DOHH2 (cell line): ENCODE measurements at regions not wholly inside any gene's neighbourhood (a gene's known extent, or its start where the extent isn't known, plus 50 kb on each side); places are given as distances from the start of the nearest gene placed in this dataset.

ENCODE experiments used
- H3F3A ChIP-seq: fragments of 200-600 bp; sonication (generic), shearing (Covaris generic); 2 replicates; pipeline ENCODE4 v1.6.0; 2016; ENCODE audit warnings: antibody characterized with exemption, mild to moderate bottlenecking; ENCODE audit not compliant: control insufficient read depth, insufficient read depth
- H3K27ac ChIP-seq: fragments of 200-600 bp; sonication (generic); 2 replicates; pipeline ENCODE4 v1.5.1; 2014; ENCODE audit warnings: low read depth, mild to moderate bottlenecking, low read length, moderate library complexity
- H3K27me3 ChIP-seq: fragments of 200-600 bp; sonication (generic); 2 replicates; pipeline ENCODE4 v1.6.1; 2014; ENCODE audit warnings: mild to moderate bottlenecking, low read length, mixed read lengths; ENCODE audit not compliant: control insufficient read depth
- H3K36me3 ChIP-seq: fragments of 200-600 bp; sonication (generic); 2 replicates; pipeline ENCODE4 v1.6.1; 2014; ENCODE audit warnings: mild to moderate bottlenecking, low read length, moderate library complexity, mixed read lengths; ENCODE audit not compliant: control insufficient read depth
- H3K4me1 ChIP-seq: fragments of 200-600 bp; sonication (generic); 2 replicates; pipeline ENCODE4 v1.6.1; 2014; ENCODE audit warnings: mild to moderate bottlenecking, low read length, mixed read lengths; ENCODE audit not compliant: control insufficient read depth
- H3K4me2 ChIP-seq: fragments of 200-600 bp; sonication (generic); 2 replicates; pipeline ENCODE4 v1.6.0; 2014; ENCODE audit warnings: mild to moderate bottlenecking, low read length, moderate library complexity
- H3K4me3 ChIP-seq: fragments of 200-600 bp; sonication (generic); 2 replicates; pipeline ENCODE4 v1.5.1; 2014; ENCODE audit warnings: mild to moderate bottlenecking, low read length, mixed read lengths
- H3K79me2 ChIP-seq: fragments of 200-600 bp; sonication (generic); 2 replicates; pipeline ENCODE4 v1.6.1; 2014; ENCODE audit warnings: mild to moderate bottlenecking, low read length, mixed read lengths; ENCODE audit not compliant: control insufficient read depth
- H3K9me2 ChIP-seq: fragments of 200-600 bp; sonication (generic); replicated peaks from 2 replicates; pipeline ENCODE4 v1.6.1; 2014; ENCODE audit warnings: mild to moderate bottlenecking, low read length, mixed read lengths; ENCODE audit not compliant: control insufficient read depth
- H3K9me3 ChIP-seq: fragments of 200-600 bp; sonication (generic); 2 replicates; pipeline ENCODE4 v1.6.1; 2014; ENCODE audit warnings: antibody characterized with exemption, low read length, mixed read lengths; ENCODE audit not compliant: control insufficient read depth, insufficient read depth
- H4K20me1 ChIP-seq: fragments of 200-600 bp; sonication (generic); 2 replicates; pipeline ENCODE4 v1.6.0; 2014; ENCODE audit warnings: low read depth, mild to moderate bottlenecking, antibody characterized with exemption, low read length, moderate library complexity; ENCODE audit not compliant: control insufficient read depth, insufficient read depth
- EZH2phosphoT487 ChIP-seq: fragments of 200-600 bp; sonication (generic); IDR thresholded peaks from 2 replicates; pipeline ENCODE4 v1.6.1; 2017; ENCODE audit warnings: borderline replicate concordance, mild to moderate bottlenecking, antibody characterized with exemption, low read length, moderate library complexity, mixed read lengths
- TF ChIP-seq, protein P1 (sequence below): fragments of 200-600 bp; sonication (generic); IDR thresholded peaks from one replicate; pipeline ENCODE4 v1.5.1; 2014; ENCODE audit warnings: antibody characterized with exemption, mild to moderate bottlenecking, low read depth, low read length; ENCODE audit not compliant: poor library complexity, severe bottlenecking

DNA sequence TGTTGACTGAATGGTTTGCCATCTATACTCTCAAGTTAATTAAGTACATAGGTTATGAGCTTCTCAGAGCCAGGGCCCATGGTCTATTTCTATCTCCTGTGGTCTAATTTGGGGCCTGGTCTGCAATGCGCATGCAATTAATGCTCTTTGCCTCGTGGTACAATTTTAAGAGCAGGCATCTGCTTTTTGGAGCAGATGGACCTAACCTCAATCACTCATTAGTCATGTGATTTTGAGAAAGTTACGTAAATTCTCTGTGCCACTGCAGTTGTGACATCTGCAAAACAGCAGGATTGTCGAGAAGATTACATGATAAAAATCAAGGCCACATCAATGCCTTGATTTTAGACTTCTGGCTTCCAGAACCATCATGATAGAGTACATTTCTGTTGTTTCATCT lies 543.7 kb upstream of the ADAMTS9 start:
- Histone ChIP-seq H3K9me3 (no peaks in the 10 kb centered on the region), H3K9me2 (no peaks in the 10 kb centered on the region), H3F3A (no peaks in the 10 kb centered on the region), H3K27me3 (no peaks in the 10 kb centered on the region), H4K20me1 (no peaks in the 10 kb centered on the region), H3K4me1 (no peaks in the 10 kb centered on the region), H3K4me3 (no peak overlapping the region), H3K36me3 (no peaks in the 10 kb centered on the region), H3K27ac (no peak overlapping the region), H3K79me2 (no peaks in the 10 kb centered on the region), H3K4me2 (no peak overlapping the region)
- TF ChIP-seq, protein P1, sequence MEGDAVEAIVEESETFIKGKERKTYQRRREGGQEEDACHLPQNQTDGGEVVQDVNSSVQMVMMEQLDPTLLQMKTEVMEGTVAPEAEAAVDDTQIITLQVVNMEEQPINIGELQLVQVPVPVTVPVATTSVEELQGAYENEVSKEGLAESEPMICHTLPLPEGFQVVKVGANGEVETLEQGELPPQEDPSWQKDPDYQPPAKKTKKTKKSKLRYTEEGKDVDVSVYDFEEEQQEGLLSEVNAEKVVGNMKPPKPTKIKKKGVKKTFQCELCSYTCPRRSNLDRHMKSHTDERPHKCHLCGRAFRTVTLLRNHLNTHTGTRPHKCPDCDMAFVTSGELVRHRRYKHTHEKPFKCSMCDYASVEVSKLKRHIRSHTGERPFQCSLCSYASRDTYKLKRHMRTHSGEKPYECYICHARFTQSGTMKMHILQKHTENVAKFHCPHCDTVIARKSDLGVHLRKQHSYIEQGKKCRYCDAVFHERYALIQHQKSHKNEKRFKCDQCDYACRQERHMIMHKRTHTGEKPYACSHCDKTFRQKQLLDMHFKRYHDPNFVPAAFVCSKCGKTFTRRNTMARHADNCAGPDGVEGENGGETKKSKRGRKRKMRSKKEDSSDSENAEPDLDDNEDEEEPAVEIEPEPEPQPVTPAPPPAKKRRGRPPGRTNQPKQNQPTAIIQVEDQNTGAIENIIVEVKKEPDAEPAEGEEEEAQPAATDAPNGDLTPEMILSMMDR: no peak
- TF ChIP-seq EZH2phosphoT487: no peak

- H3K9me2 ChIP-seq: no peaks in the 10 kb centered on the region
- H3K36me3 ChIP-seq: no peaks in the 10 kb centered on the region
- H3K27me3 ChIP-seq: no peaks in the 10 kb centered on the region
- no peak for TF ChIP-seq EZH2phosphoT487
- TF ChIP-seq, protein P1: no peak
- H3F3A ChIP-seq: no peaks in the 10 kb centered on the region
- no peak overlapping the region for H3K4me2 ChIP-seq
- H3K9me3 ChIP-seq: no peaks in the 10 kb centered on the region
- H3K79me2 ChIP-seq: no peaks in the 10 kb centered on the region
- H3K4me3 ChIP-seq: no peak overlapping the region
- H3K27ac ChIP-seq: no peak overlapping the region
- no peaks in the 10 kb centered on the region for H4K20me1 ChIP-seq
- no peaks in the 10 kb centered on the region for H3K4me1 ChIP-seq
Measured at GRCh38 chr3:65230261-65231139, 542.7 kb upstream of the ADAMTS9 start.

GRCh38 chr3:65226287-65226686 lies 538.5 kb upstream of the ADAMTS9 start:
- H3K4me2 ChIP-seq: no peak overlapping the region
- no peaks in the 10 kb centered on the region for H3K27me3 ChIP-seq
- H4K20me1 ChIP-seq: no peaks in the 10 kb centered on the region
- H3K36me3 ChIP-seq: no peaks in the 10 kb centered on the region
- no peaks in the 10 kb centered on the region for H3K9me2 ChIP-seq
- H3K27ac ChIP-seq: no peak overlapping the region
- H3K4me3 ChIP-seq: no peak overlapping the region
- H3K4me1 ChIP-seq: no peaks in the 10 kb centered on the region
- H3K79me2 ChIP-seq: no peaks in the 10 kb centered on the region
- no peaks in the 10 kb centered on the region for H3K9me3 ChIP-seq
- TF ChIP-seq, protein P1: no peak
- TF ChIP-seq EZH2phosphoT487: no peak
- H3F3A ChIP-seq: no peaks in the 10 kb centered on the region
